ENCODE measurements at regions not wholly inside any gene's neighbourhood (a gene's known extent, or its start where the extent isn't known, plus 50 kb on each side); places are given as distances from the start of the nearest gene placed in this dataset.

- TF ChIP-seq CTCF (IDR thresholded peaks at IDR 0.05; ENCODE audit: insufficient read depth, low read length, severe bottlenecking) = no peak
- no peak for FAIRE-seq
- Histone ChIP-seq H3K27me3 (ENCODE audit: control insufficient read depth, insufficient read depth, low read length) (no peaks in the 10 kb centered on the region), H3K4me3 (ENCODE audit: low read depth, low read length) (no peak overlapping the region), H3K36me3 (ENCODE audit: control insufficient read depth, insufficient read depth, low read length) (no peaks in the 10 kb centered on the region)
- DNase-seq (ENCODE audit: low read depth) = no peak
Measured at GRCh38 chr10:129134371-129134770, 332.7 kb upstream of the MGMT start.

- no peak for FAIRE-seq
Measured at GRCh38 chr10:129135624-129136023, 331.4 kb upstream of the MGMT start.

GRCh38 chr10:129136074-129136473 is 331.0 kb upstream of the MGMT start:
- DNase-seq (ENCODE audit: low read depth) (no peak), FAIRE-seq (no peak)
- no peak overlapping the region for H3K4me3 ChIP-seq (ENCODE audit: low read depth, low read length)
- no peak for TF ChIP-seq CTCF (IDR thresholded peaks at IDR 0.05; ENCODE audit: insufficient read depth, low read length, severe bottlenecking)
- no peaks in the 10 kb centered on the region for H3K27me3 ChIP-seq (ENCODE audit: control insufficient read depth, insufficient read depth, low read length)
- no peaks in the 10 kb centered on the region for H3K36me3 ChIP-seq (ENCODE audit: control insufficient read depth, insufficient read depth, low read length)

More at GRCh38 chr10:129135624-129136023, 331.4 kb upstream of the MGMT start:
- H3K4me3 ChIP-seq (ENCODE audit: low read depth, low read length) = no peak overlapping the region
- no peak for DNase-seq (ENCODE audit: low read depth)
- H3K36me3 ChIP-seq (ENCODE audit: control insufficient read depth, insufficient read depth, low read length) = no peaks in the 10 kb centered on the region
- TF ChIP-seq CTCF (IDR thresholded peaks at IDR 0.05; ENCODE audit: insufficient read depth, low read length, severe bottlenecking) = no peak
- H3K27me3 ChIP-seq (ENCODE audit: control insufficient read depth, insufficient read depth, low read length) = no peaks in the 10 kb centered on the region

GRCh38 chr10:129136951-129137350 is 330.1 kb upstream of the MGMT start:
- Histone ChIP-seq H3K27me3 (ENCODE audit: control insufficient read depth, insufficient read depth, low read length) (no peaks in the 10 kb centered on the region), H3K36me3 (ENCODE audit: control insufficient read depth, insufficient read depth, low read length) (no peaks in the 10 kb centered on the region), H3K4me3 (ENCODE audit: low read depth, low read length) (no peak overlapping the region)
- DNase-seq (ENCODE audit: low read depth) = no peak
- TF ChIP-seq CTCF (IDR thresholded peaks at IDR 0.05; ENCODE audit: insufficient read depth, low read length, severe bottlenecking) = no peak
- FAIRE-seq = no peak

- H3K36me3 ChIP-seq (ENCODE audit: control insufficient read depth, insufficient read depth, low read length) = no peaks in the 10 kb centered on the region
- H3K27me3 ChIP-seq (ENCODE audit: control insufficient read depth, insufficient read depth, low read length) = no peaks in the 10 kb centered on the region
- DNase-seq (ENCODE audit: low read depth) = no peak
- no peak overlapping the region for H3K4me3 ChIP-seq (ENCODE audit: low read depth, low read length)
- no peak for TF ChIP-seq CTCF (IDR thresholded peaks at IDR 0.05; ENCODE audit: insufficient read depth, low read length, severe bottlenecking)
- FAIRE-seq = no peak
Measured at GRCh38 chr10:129140921-129141885, 325.8 kb upstream of the MGMT start.

Data from bronchial epithelial cell (primary cell).